C1 segment of cervical spinal cord (tissue), 14 donors: ENCODE measurements at regions not wholly inside any gene's neighbourhood (a gene's known extent, or its start where the extent isn't known, plus 50 kb on each side); places are given as distances from the start of the nearest gene placed in this dataset.
"Not testable (repeated sequence)": the region's sequence is repeated elsewhere in the genome, so short reads cannot be mapped to it uniquely, and the experiment has no call there.

Source experiments
- DNase-seq, 14 donors: peaks; one replicate each; lab custom pipeline; 2025; lab: John Stamatoyannopoulos, UW

GRCh38 chr11:106555566-106556250, 462.6 kb downstream of the GUCY1A2 start:
- DNase-seq = not testable (repeated sequence)

DNA sequence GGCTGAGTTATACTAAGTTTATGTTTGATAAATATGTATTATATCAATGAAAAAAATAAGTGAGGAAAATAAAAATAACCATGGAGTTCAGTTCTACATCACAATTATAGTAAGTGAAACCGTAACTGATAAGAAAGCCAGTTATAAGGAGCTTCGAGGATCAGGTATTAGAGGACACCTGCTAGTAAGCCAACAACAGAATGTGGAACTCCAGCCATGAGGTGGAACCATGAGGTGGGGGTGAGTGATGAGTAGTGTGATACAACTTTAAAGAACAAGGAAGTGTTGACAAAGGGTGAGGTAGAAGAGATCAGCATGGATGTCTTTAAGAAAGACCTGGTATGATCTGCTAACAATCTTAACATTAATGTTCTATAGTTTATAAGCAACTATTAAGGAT, 452.9 kb downstream of the GUCY1A2 start:
- DNase-seq = no peak

DNA sequence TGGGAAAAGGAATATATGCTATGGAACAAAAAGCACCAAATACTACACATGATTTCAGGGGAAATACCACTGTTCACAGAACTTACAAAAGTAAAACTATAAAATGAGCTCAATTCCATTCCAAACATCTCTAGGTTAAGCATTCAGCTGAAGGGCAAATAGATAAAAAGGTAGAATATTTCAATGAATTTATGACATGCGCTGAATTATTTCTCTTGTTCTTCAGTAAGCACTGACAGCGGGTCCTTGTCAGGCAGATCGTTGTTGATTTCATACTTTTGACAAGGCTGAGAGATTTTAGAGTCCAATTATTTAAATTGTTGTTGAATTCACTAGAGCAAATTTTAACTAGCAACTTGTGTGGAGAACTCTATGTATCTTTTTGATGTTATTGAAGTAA, 449.6 kb downstream of the GUCY1A2 start:
- no peak for DNase-seq

DNA sequence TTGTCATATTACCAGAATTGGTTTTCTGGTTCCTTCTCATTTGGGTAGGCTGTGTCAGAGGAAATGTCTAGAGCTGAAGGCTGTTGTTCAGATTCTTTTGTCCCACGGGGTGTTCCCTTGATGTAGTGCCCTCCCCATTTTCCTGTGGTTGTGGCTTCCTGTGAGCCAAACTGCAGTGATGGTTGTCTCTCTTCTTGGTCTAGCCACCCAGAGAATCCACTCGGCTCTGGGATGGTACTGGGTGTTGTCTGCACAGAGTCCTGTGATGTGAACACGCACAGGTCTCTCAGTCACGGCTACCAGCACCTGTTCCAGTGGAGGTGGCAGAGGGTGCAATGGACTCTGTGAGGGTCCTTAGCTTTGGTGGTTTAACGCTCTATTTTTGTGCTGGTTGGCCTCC, 440.9 kb downstream of the GUCY1A2 start:
- not testable (repeated sequence) for DNase-seq

- DNase-seq = no peak
These were observed 436.9 kb downstream of the GUCY1A2 start for GRCh38 chr11:106581399-106581798.

DNA sequence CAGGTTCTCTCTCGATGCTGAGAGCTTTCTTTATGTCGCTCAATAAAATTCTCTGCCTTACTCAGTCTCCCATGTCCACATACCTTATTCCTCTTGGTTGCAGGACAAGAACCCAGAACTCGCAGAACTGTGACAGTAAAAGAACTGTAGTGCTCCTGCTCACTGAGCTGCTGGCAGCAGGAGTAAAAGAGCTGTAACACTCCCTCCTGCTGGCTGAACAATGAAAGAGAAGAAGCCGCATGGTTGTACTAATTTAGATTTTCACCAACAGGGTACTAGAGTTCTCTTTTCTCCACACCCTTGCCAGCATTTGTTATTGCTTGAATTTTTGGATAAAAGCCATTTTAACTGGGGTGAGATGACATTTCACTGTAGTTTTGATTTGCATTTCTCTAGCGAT, 433.2 kb downstream of the GUCY1A2 start:
- no peak for DNase-seq

DNA sequence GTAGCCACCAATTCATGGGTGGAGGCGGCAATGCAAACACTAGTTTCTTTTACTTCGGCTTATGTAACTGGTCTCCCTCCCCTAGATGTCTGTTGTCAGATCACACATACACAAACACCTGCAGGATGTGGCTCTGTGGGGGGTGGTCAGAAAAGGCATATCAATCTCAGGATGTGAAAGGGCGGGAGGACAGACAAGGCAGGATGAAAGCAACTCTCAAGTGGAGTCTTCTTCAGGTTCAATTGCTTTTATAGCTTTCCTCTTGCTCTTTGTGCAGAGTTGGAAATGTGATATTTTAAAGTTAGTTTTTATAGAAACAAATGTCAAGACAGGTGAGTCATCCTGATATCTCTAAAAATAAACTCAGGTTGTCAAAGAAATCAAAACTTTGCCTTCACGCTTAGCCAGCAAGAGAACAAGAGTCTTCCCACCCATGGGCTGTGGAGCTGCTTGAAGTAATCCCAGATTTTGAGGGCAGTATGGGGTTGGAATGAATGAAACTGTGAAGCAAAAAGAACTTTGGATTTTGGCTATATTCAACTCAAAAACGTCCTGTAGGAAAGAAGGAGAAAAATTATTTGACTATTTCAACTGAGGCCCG, 423.4 kb downstream of the GUCY1A2 start:
- DNase-seq = no peak

- no peak for DNase-seq
These were observed 416.5 kb downstream of the GUCY1A2 start for GRCh38 chr11:106601684-106602297.

DNA sequence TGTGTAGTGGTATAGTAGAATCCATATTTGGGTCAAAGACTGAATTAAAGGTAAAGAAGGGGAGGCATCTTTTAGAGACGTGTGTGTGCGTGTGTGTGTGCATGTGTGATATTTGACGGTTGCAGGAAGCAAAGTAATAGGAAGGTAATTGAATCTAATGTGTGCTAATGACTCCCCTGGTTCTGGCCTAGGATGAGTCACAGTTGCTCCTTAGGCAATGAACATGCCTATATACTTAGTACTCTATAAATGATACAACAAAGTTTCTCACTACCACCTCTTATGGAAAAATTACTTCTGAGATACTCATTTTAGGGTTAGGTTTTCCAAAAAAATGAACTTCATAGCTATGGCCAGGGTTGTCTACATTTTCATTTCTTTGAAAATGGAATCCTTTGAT, 409.6 kb downstream of the GUCY1A2 start:
- no peak for DNase-seq

- DNase-seq = no peak
These were observed 404.0 kb downstream of the GUCY1A2 start for GRCh38 chr11:106614262-106614661.

DNA sequence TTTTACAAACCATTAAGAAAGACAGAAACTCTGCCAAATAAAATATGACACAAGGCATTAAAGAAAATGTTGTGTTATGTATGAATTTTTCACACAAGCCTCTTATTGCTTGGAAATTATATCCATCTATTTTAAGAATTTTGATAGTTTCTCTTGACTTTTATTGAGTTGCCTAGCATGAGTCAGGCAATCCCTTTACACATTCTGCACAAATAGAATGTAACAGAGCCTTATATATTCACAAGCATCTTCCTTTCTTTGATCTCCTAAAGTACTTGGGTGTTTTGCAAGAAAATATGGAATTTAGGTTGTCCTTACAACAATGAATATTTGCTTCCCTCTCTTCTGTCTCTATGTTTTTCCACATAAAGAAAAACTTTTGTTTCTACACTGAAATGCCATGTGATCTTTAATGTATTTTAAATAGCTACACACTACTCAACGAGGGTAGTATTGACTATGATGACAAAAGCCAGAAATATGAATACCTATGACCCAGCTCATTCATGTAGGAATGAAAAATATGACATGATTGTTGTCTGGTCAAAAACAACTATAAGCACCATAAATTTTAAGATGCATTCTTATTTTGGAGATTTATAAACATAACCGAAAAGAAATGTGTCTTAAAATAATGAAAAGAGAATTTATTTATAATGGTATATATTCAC, 398.8 kb downstream of the GUCY1A2 start:
- no peak for DNase-seq

- DNase-seq = no peak
These were observed 396.8 kb downstream of the GUCY1A2 start for GRCh38 chr11:106621484-106621883.
